Smooth muscle cell (in vitro differentiated cells): ENCODE measurements at regions not wholly inside any gene's neighbourhood (a gene's known extent, or its start where the extent isn't known, plus 50 kb on each side); places are given as distances from the start of the nearest gene placed in this dataset.
"Not testable (repeated sequence)": the region's sequence is repeated elsewhere in the genome, so short reads cannot be mapped to it uniquely, and the experiment has no call there.

Source experiments
- DNase-seq: peaks from one replicate; lab custom pipeline; 2025; ENCODE audit not compliant: unreplicated experiment; lab: John Stamatoyannopoulos, UW
- H2AFZ ChIP-seq: fragments of 200-600 bp; sonication (generic); 2 replicates; pipeline ENCODE4 v1.6.0; 2016; ENCODE audit warnings: antibody characterized with exemption, low read depth, mild to moderate bottlenecking
- H3F3A ChIP-seq: fragments of 200-600 bp; sonication (generic); 2 replicates; pipeline ENCODE4 v1.6.0; 2017; ENCODE audit warnings: antibody characterized with exemption, low read depth
- H3K27ac ChIP-seq: fragments of 200-600 bp; sonication (generic); 2 replicates; pipeline ENCODE4 v1.5.1; 2016; ENCODE audit warnings: low read depth, mild to moderate bottlenecking
- H3K27me3 ChIP-seq: fragments of 200-600 bp; sonication (generic); 2 replicates; pipeline ENCODE4 v1.6.1; 2016; ENCODE audit warnings: low read depth, mild to moderate bottlenecking
- H3K36me3 ChIP-seq: fragments of 200-600 bp; sonication (generic); 2 replicates; pipeline ENCODE4 v1.5.1; 2016; ENCODE audit warnings: low read depth
- H3K4me1 ChIP-seq: fragments of 200-600 bp; sonication (generic); 2 replicates; pipeline ENCODE4 v1.5.1; 2016; ENCODE audit warnings: low read depth
- H3K4me2 ChIP-seq: fragments of 200-600 bp; sonication (generic); 2 replicates; pipeline ENCODE4 v1.6.0; 2016; ENCODE audit warnings: mild to moderate bottlenecking
- H3K4me3 ChIP-seq: fragments of 200-600 bp; sonication (generic); 2 replicates; pipeline ENCODE4 v1.5.1; 2016; ENCODE audit warnings: mild to moderate bottlenecking
- H3K79me2 ChIP-seq: fragments of 200-600 bp; sonication (generic); 2 replicates; pipeline ENCODE4 v1.6.0; 2016; ENCODE audit warnings: low read depth, mild to moderate bottlenecking
- H3K9ac ChIP-seq: fragments of 200-600 bp; sonication (generic); 2 replicates; pipeline ENCODE4 v1.6.0; 2016; ENCODE audit warnings: low read depth
- H3K9me3 ChIP-seq: fragments of 200-600 bp; sonication (generic); replicated peaks from 2 replicates; pipeline ENCODE4 v1.5.1; 2016; ENCODE audit warnings: low read depth
- H4K20me1 ChIP-seq: fragments of 200-600 bp; sonication (generic); 2 replicates; pipeline ENCODE4 v1.6.0; 2016; ENCODE audit warnings: low read depth
- CTCF ChIP-seq: fragments of 200-600 bp; sonication (generic); IDR thresholded peaks from 2 replicates; pipeline ENCODE4 v1.5.1; 2017; ENCODE audit warnings: borderline replicate concordance, mild to moderate bottlenecking, antibody characterized with exemption; ENCODE audit not compliant: insufficient read depth, poor library complexity, severe bottlenecking
- WGBS: methylation state at CpG from one replicate; pipeline ENCODE4 v1.1.7; 2016; ENCODE audit warnings: low lambda C conversion rate; 5-methylcytosine and 5-hydroxymethylcytosine counted together

GRCh38 chr6:95741045-95741444 lies 163.7 kb downstream of the MANEA start:
- Histone ChIP-seq H3K4me2 (no peak overlapping the region), H4K20me1 (no peaks in the 10 kb centered on the region), H3K9me3 (no peaks in the 10 kb centered on the region), H3K9ac (no peak overlapping the region), H3K27ac (no peak overlapping the region), H3K79me2 (no peaks in the 10 kb centered on the region), H2AFZ (no peak overlapping the region), H3K4me3 (no peak overlapping the region), H3K4me1 (no peaks in the 10 kb centered on the region), H3K36me3 (no peaks in the 10 kb centered on the region), H3K27me3 (no peaks in the 10 kb centered on the region), H3F3A (no peaks in the 10 kb centered on the region)
- no peak for TF ChIP-seq CTCF
- DNase-seq = no peak
- WGBS = 58% methylated on average over 4 of the region's 4 CpGs

GRCh38 chr6:95742767-95743289 lies 165.5 kb downstream of the MANEA start:
- Histone ChIP-seq H3K9ac (no peak overlapping the region), H3K4me2 (no peak overlapping the region), H3K4me3 (no peak overlapping the region), H3K27ac (no peak overlapping the region), H3K79me2 (no peaks in the 10 kb centered on the region), H3K36me3 (no peaks in the 10 kb centered on the region), H4K20me1 (no peaks in the 10 kb centered on the region), H2AFZ (no peak overlapping the region), H3F3A (no peaks in the 10 kb centered on the region), H3K27me3 (no peaks in the 10 kb centered on the region), H3K9me3 (no peaks in the 10 kb centered on the region), H3K4me1 (no peaks in the 10 kb centered on the region)
- DNase-seq = no peak
- TF ChIP-seq CTCF = no peak

- Histone ChIP-seq H3K4me2 (no peak overlapping the region), H3K27ac (no peak overlapping the region), H3K4me3 (no peak overlapping the region), H4K20me1 (no peaks in the 10 kb centered on the region), H3K9me3 (no peaks in the 10 kb centered on the region), H3K9ac (no peak overlapping the region), H3K4me1 (no peaks in the 10 kb centered on the region), H3F3A (no peaks in the 10 kb centered on the region), H2AFZ (no peak overlapping the region), H3K27me3 (no peaks in the 10 kb centered on the region), H3K79me2 (no peaks in the 10 kb centered on the region), H3K36me3 (no peaks in the 10 kb centered on the region)
- WGBS = 90% methylated on average over 4 of the region's 4 CpGs
- DNase-seq = no peak
- no peak for TF ChIP-seq CTCF
Observed at GRCh38 chr6:95743591-95743990, 166.3 kb downstream of the MANEA start.

GRCh38 chr6:95758236-95759069 lies 181.1 kb downstream of the MANEA start:
- not testable (repeated sequence) for H4K20me1 ChIP-seq, H3K4me3 ChIP-seq, DNase-seq

More at GRCh38 chr6:95758236-95759069, 181.1 kb downstream of the MANEA start:
- not testable (repeated sequence) for H3K4me2 ChIP-seq, H3K9me3 ChIP-seq, H3K27ac ChIP-seq, H3K9ac ChIP-seq, H3F3A ChIP-seq, H3K36me3 ChIP-seq, H3K4me1 ChIP-seq, H3K27me3 ChIP-seq, H2AFZ ChIP-seq, H3K79me2 ChIP-seq
- 66% methylated on average over 35 of the region's 36 CpGs for WGBS
